GM10266 (cell line): ENCODE measurements at regions not wholly inside any gene's neighbourhood (a gene's known extent, or its start where the extent isn't known, plus 50 kb on each side); places are given as distances from the start of the nearest gene placed in this dataset.

Experiments used
- DNase-seq: peaks from one replicate; pipeline ENCODE4 v3.0.0; 2012; ENCODE audit errors: extremely low spot score
- CTCF ChIP-seq: IDR thresholded peaks from 2 replicates; pipeline ENCODE4 v1.5.1; 2012; ENCODE audit warnings: mild to moderate bottlenecking, low read depth; ENCODE audit not compliant: control insufficient read depth, insufficient read depth; ENCODE audit errors: missing control alignments

GRCh38 chr13:107192289-107192688 lies 624.4 kb upstream of the ARGLU1 start:
- no peak for DNase-seq
- no peak for TF ChIP-seq CTCF

GRCh38 chr13:107190065-107190464 lies 622.1 kb upstream of the ARGLU1 start:
- TF ChIP-seq CTCF = no peak

GRCh38 chr13:107185889-107186288 lies 618.0 kb upstream of the ARGLU1 start:
- no peak for TF ChIP-seq CTCF
- no peak for DNase-seq

More at GRCh38 chr13:107190065-107190464, 622.1 kb upstream of the ARGLU1 start:
- no peak for DNase-seq

GRCh38 chr13:107170270-107170931 lies 602.5 kb upstream of the ARGLU1 start:
- DNase-seq = no peak
- no peak for TF ChIP-seq CTCF

- no peak for DNase-seq
- TF ChIP-seq CTCF = no peak
These were observed 589.3 kb upstream of the ARGLU1 start for GRCh38 chr13:107157271-107157670.

GRCh38 chr13:107144432-107144831 lies 576.5 kb upstream of the ARGLU1 start:
- TF ChIP-seq CTCF = no peak
- DNase-seq = no peak

GRCh38 chr13:107141767-107142166 lies 573.8 kb upstream of the ARGLU1 start:
- TF ChIP-seq CTCF = no peak
- DNase-seq = no peak
